Activated CD4-positive, CD25-positive, alpha-beta regulatory T cell treated with anti-CD3 and anti-CD28 coated beads, Interleukin-2, amount 50 U/mL, for 72 hours (primary cell): ENCODE measurements at regions not wholly inside any gene's neighbourhood (a gene's known extent, or its start where the extent isn't known, plus 50 kb on each side); places are given as distances from the start of the nearest gene placed in this dataset.

Experiments
- DNase-seq: peaks from one replicate; pipeline ENCODE4 v3.0.0; 2021

DNA sequence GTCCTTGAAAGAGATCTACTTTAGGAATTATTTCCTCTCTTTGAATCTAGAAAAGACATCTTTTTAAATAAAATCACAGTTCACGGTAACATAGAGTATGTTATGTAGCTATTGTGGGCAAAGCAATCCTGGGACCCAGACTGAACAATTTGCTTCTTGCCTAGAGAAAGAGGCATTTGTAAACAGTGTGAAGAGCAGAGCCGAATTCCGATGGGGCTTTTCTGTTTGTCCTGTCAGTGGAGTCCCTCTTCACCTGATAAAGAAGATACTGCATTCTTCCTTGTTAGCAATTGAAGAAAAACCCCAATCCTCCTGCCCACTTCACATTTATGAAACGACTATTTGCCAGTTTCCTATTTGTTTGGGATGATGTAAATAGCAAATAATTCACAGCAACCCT lies 462.9 kb downstream of the WDR72 start:
- DNase-seq = no peak

DNA sequence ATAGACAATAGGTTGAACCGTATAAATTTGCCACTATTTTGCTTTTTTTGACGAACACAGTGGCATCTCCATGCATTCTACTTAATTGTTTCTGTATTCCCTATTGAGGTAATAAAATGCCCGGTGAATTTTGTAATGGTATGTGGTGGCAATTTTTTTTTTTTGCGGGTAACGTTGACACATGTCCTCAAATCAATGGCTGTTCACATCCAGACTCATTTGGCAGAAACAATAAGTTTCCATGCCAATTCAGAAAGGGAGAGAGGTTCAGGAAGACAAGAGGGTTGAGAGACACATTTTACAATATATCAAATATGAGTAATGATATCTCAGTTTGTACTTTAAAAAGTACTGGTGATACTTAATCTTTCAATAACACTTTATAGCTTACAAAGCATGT lies 463.9 kb downstream of the WDR72 start:
- no peak for DNase-seq

DNA sequence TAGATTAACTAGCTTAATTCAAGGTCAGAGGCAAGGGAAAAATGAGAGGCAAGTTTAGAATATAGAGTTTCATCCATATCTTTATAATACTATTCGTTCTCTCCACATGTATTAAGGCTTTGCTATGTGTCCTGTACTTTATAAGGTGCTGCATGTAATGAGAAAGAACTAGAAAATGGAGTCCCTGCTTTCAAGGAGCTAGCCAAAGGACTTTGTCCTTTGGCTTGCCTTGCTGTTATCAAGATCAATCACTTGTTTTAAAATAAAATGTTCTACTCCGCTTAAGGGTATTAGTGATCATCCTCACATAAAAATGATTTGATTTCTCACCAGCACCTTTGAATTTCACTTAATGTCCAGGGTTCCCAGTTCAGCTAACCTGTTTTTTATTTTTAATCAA lies 470.9 kb downstream of the WDR72 start:
- no peak for DNase-seq

DNA sequence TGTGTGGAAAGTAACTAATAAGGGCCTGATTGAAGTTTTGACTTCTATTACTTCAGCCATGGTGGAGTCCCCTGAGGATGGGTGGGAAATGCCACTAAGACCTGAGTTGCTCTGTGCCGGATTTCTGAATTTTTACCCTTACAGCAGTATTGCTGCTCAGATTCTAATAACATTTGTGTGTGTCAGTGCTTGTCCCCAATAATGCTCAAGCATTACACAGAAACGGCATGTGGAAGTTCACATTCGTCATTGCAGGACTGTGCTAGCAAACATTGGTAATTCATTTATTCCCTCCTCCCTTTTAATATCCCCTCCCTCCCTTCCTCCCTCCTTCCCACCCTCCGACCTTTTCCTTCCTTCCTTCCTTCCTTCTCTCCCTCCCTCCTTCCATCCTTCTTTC lies 484.5 kb upstream of the ONECUT1 start:
- no peak for DNase-seq

DNA sequence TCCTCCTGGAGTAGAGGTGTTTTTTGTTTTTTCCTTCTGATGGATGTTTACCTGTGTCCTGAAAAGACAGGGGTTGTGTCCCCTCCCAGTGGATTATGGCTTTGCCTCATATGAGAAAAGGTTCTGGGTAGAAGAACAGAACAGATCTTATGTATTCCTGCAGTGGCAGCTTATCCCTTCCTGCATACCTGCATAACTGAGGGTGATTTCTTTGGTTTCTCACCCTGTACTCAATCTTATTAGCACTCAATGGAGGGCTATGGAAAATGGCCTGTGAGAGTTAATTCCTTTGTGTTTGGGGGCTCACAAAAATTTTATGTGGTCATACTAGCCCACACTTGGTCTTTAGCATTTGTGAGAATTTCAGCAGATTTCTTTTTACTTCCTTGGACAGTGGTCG lies 482.0 kb upstream of the ONECUT1 start:
- DNase-seq = no peak

DNA sequence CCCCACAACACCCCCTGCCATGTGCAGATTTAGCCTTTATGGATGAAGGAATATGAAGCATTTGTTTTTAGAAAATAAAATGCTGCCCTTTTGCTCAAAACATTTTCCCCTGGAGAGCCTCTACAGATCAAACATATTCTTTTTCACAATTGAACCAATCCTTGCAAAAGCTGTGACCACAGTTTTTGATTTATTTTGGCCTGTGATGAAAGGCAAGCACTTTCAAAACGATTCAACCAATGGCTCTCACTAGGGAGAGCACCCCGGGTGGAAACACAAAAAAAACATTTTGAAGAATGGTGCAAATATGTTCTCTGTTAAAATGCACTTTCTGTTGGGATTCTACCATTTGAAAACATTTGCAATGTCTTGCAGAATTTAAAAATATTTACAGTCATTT lies 476.0 kb upstream of the ONECUT1 start:
- no peak for DNase-seq

DNA sequence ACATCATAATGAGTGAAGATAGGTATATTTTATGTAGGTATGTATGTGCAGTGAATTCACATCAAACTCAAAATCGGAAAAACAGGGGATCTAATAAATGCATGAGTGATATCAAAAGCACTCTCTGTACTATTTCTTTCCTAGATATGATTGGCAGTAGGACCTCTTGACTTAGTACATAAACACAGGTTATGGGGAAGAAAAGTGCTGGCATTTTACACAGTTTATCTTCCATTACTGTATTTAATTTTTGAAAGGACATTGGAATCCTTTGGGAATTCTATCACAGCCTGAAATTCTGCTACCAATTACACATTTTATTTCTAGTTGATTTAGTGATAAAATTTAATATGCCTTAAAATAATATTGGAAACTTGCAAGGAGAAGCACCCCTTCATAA lies 470.5 kb upstream of the ONECUT1 start:
- no peak for DNase-seq

DNA sequence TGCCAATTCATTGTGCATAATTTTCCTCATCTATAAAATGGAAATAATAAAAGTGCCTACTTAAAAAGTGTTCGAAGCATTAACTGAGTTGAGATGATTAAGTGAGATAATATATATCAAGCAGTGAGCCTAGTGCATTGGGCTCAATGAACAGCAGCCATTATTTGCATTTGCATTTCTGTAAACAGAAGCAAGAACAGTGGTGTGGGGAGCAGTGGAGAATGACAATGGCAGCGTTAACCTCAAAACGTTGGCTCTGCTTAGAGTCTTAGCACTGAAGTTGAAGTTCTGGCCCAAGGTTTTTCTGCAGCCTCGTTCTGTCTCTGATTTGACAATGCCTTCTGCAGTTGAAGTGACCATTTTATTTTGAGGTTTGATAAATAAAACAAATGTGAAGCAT lies 466.3 kb upstream of the ONECUT1 start:
- DNase-seq = no peak

DNA sequence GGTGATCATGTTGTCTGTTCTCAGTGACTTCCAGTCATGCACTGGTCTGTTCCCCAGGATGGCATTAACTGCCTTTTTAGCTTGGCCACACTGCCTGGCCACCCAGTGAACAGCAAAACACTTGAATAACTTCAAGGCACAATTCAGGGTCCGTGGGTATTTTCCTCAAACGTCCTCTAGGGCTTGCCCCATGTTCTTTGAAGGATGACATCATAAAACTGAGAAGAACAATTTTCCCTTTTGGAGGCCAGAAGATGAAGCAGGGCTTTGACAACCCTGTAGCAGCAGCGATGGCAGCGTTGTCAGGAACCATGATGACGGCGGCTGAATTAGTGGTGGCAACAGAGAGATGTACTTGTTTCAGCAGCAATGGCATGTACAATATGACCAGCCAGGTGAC lies 465.9 kb upstream of the ONECUT1 start:
- no peak for DNase-seq

DNA sequence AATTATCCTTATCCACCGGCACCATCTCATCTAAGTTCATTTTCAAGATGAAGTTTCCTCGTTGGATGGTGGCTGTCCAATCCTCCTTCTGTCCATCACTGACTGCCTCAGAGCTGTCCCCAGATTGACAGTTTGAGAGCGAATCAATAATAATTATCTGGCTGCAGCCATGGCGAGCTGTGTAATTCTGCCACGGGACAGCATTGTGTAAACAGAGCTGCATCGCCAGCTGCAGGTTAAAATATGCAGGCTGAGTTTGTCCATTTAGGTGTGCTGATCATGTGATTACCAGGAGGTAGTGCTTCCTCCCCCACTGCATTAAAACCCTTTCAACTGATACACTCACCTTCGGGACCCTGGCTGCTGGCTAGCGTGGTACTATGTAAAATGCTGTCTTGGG lies 461.9 kb upstream of the ONECUT1 start:
- no peak for DNase-seq

DNA sequence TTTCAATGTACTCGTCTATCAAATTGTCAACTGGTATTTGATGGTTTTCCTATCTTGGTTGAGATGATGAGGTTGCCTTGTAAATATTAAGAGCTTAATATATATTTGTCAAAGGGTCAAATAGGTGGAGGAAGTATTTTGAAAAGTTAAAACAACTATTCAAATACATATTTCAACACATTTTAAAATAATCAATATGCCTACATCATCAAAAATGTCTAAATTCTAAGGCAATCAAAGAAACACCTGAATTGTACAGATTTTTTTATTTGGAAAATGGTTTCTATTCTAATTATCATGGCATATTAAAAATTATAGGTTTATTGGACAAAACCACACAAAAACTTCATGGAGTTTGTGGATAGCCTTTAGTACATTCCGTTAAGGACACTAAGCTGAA lies 461.4 kb upstream of the ONECUT1 start:
- no peak for DNase-seq

DNA sequence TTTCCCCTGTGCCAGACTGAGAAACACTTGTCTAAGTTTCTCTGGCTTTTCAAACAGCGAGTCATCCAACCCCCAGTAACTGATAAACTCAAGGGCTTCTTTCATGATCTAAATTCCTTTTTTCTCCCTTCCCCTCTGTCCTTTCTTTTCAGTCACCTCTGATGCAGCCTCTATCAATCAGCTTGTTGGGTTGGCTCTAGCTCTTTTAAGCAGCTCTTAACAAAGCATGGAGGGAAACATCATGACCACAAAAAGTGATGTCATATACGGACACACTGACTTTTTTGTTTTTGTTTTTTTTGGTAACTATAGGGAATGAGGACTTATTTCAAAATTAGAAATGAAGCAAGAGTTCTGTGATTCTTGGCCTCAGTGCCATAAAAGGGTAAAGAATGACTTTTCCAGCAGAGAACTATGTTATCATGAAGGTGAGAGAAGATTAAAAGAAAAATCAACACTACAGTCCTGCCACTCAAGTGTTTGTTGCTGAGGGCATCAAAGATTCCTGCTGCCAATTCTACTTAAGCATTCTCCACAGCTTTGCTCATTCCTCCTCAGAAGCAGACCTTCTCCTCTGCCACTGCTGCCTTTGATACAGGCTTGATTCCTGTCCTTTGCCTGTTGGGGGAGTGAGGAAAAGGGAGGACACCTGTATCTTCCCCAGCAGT lies 457.0 kb upstream of the ONECUT1 start:
- DNase-seq = no peak

DNA sequence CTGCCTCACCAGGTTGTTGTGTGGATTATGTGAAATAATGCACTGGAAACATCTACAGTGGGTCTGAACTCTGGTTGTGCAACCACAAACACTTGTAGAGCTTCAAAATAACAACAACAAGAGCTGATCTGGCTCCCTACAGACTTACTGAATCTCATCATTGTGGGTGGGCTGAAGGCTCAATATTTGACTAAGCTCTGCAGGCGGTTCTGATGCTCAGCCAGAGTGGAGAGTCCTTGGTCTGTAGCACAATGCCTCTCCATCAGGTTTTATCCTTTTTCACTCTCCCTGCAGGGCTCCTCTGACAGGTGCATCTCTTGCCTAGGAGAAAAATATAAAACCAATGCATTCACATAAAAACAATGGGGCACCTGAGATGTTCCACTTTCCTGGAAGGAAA lies 456.3 kb upstream of the ONECUT1 start:
- no peak for DNase-seq

DNA sequence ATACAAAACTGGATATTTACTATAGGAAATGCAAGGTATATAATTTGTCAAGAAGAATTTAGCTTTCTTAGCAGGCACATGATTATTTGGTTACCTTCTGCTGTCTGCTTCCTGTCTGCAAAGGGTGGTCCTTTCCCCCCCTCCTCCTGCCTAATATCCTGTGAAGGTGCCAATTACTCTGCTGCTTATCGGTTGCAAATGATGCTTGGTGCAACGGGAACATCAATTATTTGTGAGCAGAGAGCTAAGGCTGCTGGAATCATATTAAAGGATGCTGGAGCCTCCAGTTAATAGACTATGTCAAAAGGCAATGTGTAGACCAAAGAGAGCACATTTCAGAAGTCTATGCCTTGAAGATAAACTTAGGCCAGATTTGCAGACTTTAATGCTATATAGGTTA lies 443.7 kb upstream of the ONECUT1 start:
- no peak for DNase-seq

DNA sequence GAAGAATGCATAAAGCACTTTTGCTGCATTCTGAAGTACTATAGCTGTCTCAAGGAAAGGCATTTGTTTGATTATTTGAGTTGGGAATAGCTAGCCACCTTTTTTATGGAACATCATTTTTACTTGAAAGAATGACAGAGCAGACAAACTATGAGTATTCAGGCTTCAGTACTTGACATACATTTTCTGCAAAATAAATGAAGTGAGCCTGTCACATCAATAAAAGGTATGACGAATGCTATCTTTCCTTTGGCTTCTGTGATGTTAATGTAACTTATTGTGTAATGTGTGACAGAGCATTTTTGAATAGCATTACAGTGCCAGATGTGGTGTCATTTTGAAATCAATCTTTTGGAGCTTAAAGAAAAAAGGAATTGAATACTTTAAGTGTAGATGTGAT lies 440.3 kb upstream of the ONECUT1 start:
- no peak for DNase-seq

DNA sequence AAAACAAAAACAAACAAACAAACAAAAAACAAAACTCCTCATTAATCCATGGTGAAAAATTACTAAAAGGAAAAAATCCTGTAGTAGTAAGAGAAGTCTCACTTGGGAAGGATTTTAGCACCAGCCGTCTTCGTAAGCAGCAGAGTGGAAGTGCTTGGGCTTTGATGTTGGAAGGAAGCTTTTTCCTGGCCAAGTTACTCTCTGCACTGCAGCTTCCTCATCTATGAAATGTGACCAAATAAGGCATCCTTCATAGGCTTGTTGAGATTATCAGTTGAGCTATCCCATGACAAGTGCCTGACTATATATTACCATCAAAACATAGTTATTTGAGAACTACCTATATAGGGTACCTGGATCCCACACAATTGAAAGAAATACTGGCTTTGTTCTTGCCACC lies 436.4 kb upstream of the ONECUT1 start:
- DNase-seq = no peak

DNA sequence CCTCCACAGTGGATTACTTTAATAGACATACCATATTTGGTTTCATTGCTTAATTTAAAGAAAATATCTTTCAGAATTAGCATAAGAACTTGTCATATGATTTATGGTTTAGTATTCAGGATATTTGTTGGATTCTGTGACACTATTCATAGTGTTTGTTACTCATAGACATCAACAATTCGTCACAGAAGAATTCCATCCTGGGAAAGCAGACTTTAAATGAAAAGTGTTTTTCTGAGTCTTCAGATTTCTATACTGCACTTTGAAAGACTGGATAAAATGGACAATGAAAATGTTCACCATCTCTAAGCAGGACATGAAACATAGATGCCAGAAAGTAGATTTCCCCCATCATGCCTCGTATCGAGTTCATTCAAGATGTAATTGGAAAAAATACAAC lies 435.6 kb upstream of the ONECUT1 start:
- no peak for DNase-seq

DNA sequence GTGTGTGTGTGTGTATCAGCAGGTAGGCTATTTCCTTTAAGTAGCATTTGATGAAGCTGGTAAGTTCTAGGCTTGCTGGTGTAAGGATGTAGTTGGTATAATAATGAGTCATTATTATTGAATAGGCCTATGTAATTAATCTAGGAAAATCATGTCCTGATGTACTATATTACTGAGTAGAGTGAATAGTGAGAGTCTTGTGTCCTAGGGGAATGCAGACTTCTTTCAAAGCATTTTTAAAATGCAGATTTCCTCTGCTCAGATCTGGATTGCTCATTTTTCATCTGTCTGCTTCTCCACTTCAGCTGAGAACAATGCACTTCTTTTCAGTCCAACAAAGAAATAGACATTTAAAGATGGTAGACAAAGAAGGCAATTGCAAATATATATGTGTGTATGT lies 434.2 kb upstream of the ONECUT1 start:
- no peak for DNase-seq

DNA sequence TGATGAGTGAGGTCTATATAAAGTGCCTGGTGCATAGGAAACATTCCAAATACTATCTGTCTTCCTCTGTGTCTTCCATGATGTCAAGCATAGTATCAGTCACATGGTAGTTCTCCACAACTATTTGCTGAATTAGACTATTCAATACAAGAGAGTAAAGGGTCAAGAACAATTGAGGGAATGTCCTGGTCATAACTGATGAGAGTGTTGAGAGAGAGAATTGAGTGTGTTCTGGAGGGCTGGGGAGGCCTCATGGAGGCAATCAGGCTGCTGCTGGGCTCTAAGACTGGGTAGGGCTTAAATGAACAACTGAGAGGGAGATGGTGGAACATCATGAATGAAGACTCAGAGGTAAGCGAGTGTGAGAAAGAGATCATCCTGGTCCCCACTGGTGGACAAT lies 433.7 kb upstream of the ONECUT1 start:
- DNase-seq = no peak

DNA sequence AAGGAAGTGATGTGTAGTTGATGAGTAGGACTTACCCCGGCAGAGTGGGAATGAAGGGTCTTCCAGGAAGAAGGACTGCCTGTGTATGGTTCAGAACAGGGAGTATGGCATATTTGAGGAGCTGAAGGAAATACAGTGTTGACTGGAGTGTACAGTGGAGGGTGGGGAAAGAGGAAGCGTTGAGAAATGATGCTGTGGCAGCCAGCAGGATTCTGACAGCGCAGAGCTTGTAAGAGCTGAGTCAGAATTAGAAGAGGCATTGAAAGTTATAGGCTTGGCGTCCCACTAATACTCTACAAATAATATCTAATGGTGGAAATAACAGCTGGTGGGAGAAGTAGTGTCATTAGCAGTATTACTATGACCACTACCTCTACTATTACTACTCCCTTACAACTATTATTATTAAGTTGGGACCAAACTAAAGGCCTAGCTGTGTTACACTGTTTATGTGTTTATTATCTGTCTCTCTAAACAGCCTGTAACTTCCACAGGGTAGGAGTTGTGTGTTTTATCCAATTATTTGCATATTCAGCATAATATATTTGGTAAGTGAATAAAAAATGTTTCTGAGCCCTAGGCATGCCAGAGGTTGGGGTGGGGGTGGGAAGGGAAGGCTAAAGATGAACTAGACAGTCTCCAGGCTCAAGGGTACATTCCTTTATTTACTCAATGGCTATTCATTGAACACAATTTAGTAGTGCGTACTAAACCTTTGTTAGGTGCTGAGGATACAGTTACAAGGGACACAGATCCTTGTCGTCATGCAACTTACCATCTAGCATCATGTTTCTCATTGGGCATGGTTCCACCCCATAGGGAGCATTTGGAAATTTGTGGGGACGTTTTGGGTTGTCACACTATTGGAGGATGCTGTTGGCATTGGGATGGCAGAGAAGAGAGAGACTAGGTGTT lies 428.8 kb upstream of the ONECUT1 start:
- DNase-seq = no peak

DNA sequence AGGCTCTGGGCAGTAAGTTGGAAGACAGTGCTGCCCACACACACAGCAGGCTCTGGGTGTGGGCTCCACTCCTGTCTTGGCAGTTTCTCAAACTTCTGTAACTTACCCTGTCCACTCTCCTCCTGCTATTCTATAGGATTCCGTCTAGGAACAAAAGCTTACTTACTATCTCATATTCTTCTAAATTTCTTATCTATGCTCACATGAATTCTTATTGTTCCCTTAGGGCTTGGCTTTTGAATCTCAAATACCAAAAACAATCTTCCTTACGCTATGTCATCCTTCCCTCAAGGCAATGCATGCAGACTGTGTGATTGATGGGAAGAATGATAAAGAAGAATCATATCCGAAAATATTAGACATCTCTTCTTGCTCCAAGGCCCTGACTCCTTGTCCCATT lies 425.9 kb upstream of the ONECUT1 start:
- no peak for DNase-seq

DNA sequence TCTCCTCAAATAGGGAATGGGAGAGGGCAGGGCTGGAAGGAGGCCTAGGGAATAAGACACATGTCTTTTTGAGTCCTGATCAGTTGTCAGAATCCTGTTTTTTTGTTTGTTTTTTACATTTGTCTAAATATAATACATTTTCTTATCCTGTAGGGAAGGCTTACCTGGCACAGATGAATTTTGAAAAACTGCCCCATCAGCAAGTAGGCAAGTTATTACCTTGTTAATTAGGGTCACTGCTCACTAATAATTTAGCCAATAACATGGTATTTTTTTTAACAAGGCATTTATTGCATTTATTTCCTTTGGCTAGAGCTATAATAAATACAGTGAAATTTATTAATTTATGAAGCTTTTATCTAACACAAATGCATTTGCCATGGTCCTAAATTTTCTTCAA lies 423.2 kb upstream of the ONECUT1 start:
- no peak for DNase-seq

DNA sequence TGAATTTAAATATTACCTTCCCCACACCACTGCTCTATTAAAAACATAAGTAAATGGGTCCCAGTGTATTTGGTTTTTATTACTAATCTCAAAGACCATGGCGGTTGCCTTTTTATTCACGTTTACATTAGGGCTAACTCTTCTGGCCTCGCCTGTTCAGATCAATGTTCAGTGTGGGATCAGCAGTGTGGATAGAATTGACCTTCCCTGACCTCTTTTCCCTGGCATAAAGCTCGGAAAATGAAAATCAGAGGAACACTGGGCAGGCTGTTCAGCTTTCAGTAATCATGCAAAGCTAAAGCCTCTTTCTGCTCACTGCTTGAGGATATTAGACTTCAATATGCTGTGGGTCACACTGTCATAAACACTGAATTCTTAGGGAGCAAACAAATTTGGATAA lies 422.6 kb upstream of the ONECUT1 start:
- DNase-seq = no peak

DNA sequence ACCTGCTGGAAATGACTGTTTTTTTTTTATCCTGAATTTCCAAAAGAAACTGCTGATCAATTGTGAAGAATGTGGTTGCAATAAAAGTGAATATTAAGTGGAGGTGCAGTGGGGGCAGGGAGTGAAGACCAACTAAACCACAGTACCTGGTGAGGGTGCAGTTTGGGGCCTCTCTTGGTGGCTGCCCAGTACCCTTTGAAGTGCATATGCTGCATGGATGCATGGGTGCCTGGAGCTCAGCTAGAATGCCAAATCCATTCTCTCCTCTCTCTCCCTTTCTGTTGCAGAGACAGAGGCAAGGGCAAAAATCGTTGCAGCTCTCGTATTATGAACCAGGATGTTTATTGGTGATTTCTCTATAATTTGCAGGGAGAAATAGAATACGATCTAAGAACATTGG lies 420.5 kb upstream of the ONECUT1 start:
- DNase-seq = no peak
